Testis (tissue), 2 donors: ENCODE measurements at regions not wholly inside any gene's neighbourhood (a gene's known extent, or its start where the extent isn't known, plus 50 kb on each side); places are given as distances from the start of the nearest gene placed in this dataset.

Experiments
- DNase-seq: peaks from one replicate; pipeline ENCODE4 v3.0.0-alpha.2; 2019
- H3K27ac ChIP-seq, 2 donors: fragments of 200-600 bp; sonication (generic); one replicate each; pipeline ENCODE4 v1.5.1; 2019
- H3K27me3 ChIP-seq: fragments of 200-600 bp; sonication (generic); one replicate; pipeline ENCODE4 v1.5.1; 2019
- H3K36me3 ChIP-seq: fragments of 200-600 bp; sonication (generic); one replicate; pipeline ENCODE4 v1.5.1; 2017; ENCODE audit warnings: low read depth; ENCODE audit errors: missing control alignments
- H3K4me1 ChIP-seq: fragments of 200-600 bp; sonication (generic); one replicate; pipeline ENCODE4 v1.5.1; 2019
- H3K4me3 ChIP-seq, 2 donors: fragments of 200-600 bp; sonication (generic); one replicate each; pipeline ENCODE4 v1.5.1; 2017 to 2019
- H3K9me3 ChIP-seq: fragments of 200-600 bp; sonication (generic); one replicate; pipeline ENCODE4 v1.5.1; 2017
- CTCF ChIP-seq, 3 experiments: fragments of 450-650 bp in 2 of 3; fragments of 200-600 bp in 1 of 3; sonication (generic) in 1 of 3; IDR thresholded peaks; one replicate each; pipeline ENCODE4 v1.5.1; 2016 to 2019; ENCODE audit warnings: antibody characterized with exemption in 3 of 3, mild to moderate bottlenecking in 2 of 3, moderate library complexity in 1 of 3
- POLR2A ChIP-seq: fragments of 450-650 bp; IDR thresholded peaks from one replicate; pipeline ENCODE4 v1.6.1; 2017; ENCODE audit warnings: antibody characterized with exemption, mild to moderate bottlenecking, moderate library complexity
- WGBS, 2 donors: methylation state at CpG; one replicate each; pipeline ENCODE4 v1.1.5; 2018; 5-methylcytosine and 5-hydroxymethylcytosine counted together
- intact Hi-C: fragments of 100-400 bp; cut with DNase I; formaldehyde crosslinking; loops from one replicate; pipeline ENCODE4 v1.15.1; 2023; ENCODE audit warnings: low total_unique reads

GRCh38 chr2:58669998-58670397, 428.9 kb upstream of the FANCL start:
- no peak overlapping the region for H3K27ac ChIP-seq
- H3K4me1 ChIP-seq = no peaks in the 10 kb centered on the region
- intact Hi-C loops = no loop called here
- no peaks in the 10 kb centered on the region for H3K9me3 ChIP-seq
- TF ChIP-seq POLR2A (no peak), CTCF (IDR thresholded peaks at IDR 0.05) (no peak)
- no peak overlapping the region for H3K4me3 ChIP-seq
- H3K27me3 ChIP-seq = no peaks in the 10 kb centered on the region
- no peak for DNase-seq
- H3K36me3 ChIP-seq = no peaks in the 10 kb centered on the region
- WGBS, 2 donors = 95 to 97% methylated on average over 5 of the region's 5 CpGs

- intact Hi-C loops = no loop called here
- Histone ChIP-seq H3K9me3 (no peaks in the 10 kb centered on the region), H3K27me3 (no peaks in the 10 kb centered on the region), H3K27ac (no peak overlapping the region), H3K4me3 (no peak overlapping the region), H3K4me1 (no peaks in the 10 kb centered on the region), H3K36me3 (no peaks in the 10 kb centered on the region)
- DNase-seq = no peak
- WGBS, 2 donors = 91 to 92% methylated on average over 2 to 3 of the region's 3 CpGs
- TF ChIP-seq POLR2A (no peak), CTCF (IDR thresholded peaks at IDR 0.05) (no peak)
Observed at GRCh38 chr2:58667137-58667774, 426.1 kb upstream of the FANCL start.

GRCh38 chr2:58666323-58666970, 425.3 kb upstream of the FANCL start:
- Histone ChIP-seq H3K27me3 (no peaks in the 10 kb centered on the region), H3K36me3 (no peaks in the 10 kb centered on the region), H3K27ac (no peak overlapping the region), H3K4me3 (no peak overlapping the region), H3K4me1 (no peaks in the 10 kb centered on the region), H3K9me3 (no peaks in the 10 kb centered on the region)
- WGBS, 2 donors = 95 to 96% methylated on average over 3 of the region's 3 CpGs
- intact Hi-C loops = no loop called here
- no peak for DNase-seq
- TF ChIP-seq POLR2A = no peak
- TF ChIP-seq CTCF (IDR thresholded peaks at IDR 0.05) = no peak

- Histone ChIP-seq H3K4me1 (no peaks in the 10 kb centered on the region), H3K36me3 (no peaks in the 10 kb centered on the region), H3K4me3 (no peak overlapping the region), H3K9me3 (no peaks in the 10 kb centered on the region), H3K27me3 (no peaks in the 10 kb centered on the region), H3K27ac (no peak overlapping the region)
- WGBS, 2 donors = 89 to 93% methylated on average over 3 of the region's 3 CpGs
- no peak for TF ChIP-seq CTCF (IDR thresholded peaks at IDR 0.05)
- no peak for TF ChIP-seq POLR2A
- no peak for DNase-seq
- intact Hi-C loops = no loop called here
Observed at GRCh38 chr2:58665154-58665553, 424.0 kb upstream of the FANCL start.
